ENCODE measurements at regions not wholly inside any gene's neighbourhood (a gene's known extent, or its start where the extent isn't known, plus 50 kb on each side); places are given as distances from the start of the nearest gene placed in this dataset.
A peak's percentile ranks its signal among the peaks of the same experiment; 100 is the strongest.

- peak overlapping the region; percentile 76 for H3K27ac Mint-ChIP-seq
- no peaks in the 10 kb centered on the region for H3K27me3 Mint-ChIP-seq
- peaks cover 36% of the 10 kb centered on the region for H3K4me1 Mint-ChIP-seq
- H3K9me3 Mint-ChIP-seq, result no peaks in the 10 kb centered on the region
- no peak for ATAC-seq (ENCODE audit: low read depth)
- no peaks in the 10 kb centered on the region for H3K36me3 Mint-ChIP-seq
- DNase-seq (ENCODE audit: low spot score in 2 of 2), result no peak
- no peak overlapping the region for H3K4me3 Mint-ChIP-seq
Observed at GRCh38 chr12:92032965-92033364, 112.7 kb downstream of the BTG1 start.

GRCh38 chr12:92032101-92032500 is 113.5 kb downstream of the BTG1 start:
- H3K4me3 Mint-ChIP-seq, result no peak overlapping the region
- H3K9me3 Mint-ChIP-seq, result no peaks in the 10 kb centered on the region
- no peaks in the 10 kb centered on the region for H3K36me3 Mint-ChIP-seq
- peak overlapping the region; percentile 76 for H3K27ac Mint-ChIP-seq
- ATAC-seq (ENCODE audit: low read depth) (no peak), DNase-seq (ENCODE audit: low spot score in 2 of 2) (no peak)
- H3K4me1 Mint-ChIP-seq, result peaks cover 36% of the 10 kb centered on the region
- H3K27me3 Mint-ChIP-seq, result no peaks in the 10 kb centered on the region

GRCh38 chr12:92030618-92031017 is 115.0 kb downstream of the BTG1 start:
- H3K27me3 Mint-ChIP-seq, result no peaks in the 10 kb centered on the region
- ATAC-seq (ENCODE audit: low read depth), result peak; percentile 71
- peaks cover 31% of the 10 kb centered on the region for H3K4me1 Mint-ChIP-seq
- H3K36me3 Mint-ChIP-seq, result no peaks in the 10 kb centered on the region
- H3K9me3 Mint-ChIP-seq, result no peaks in the 10 kb centered on the region
- H3K4me3 Mint-ChIP-seq, result no peak overlapping the region
- H3K27ac Mint-ChIP-seq, result peak overlapping the region; percentile 76
- peak in 1 of 2 donors; percentile 23 for DNase-seq (ENCODE audit: low spot score in 2 of 2)

GRCh38 chr12:92029902-92030586 is 115.6 kb downstream of the BTG1 start:
- ATAC-seq (ENCODE audit: low read depth), result no peak

GRCh38 chr12:92029136-92029535 is 116.5 kb downstream of the BTG1 start:
- no peak overlapping the region for H3K4me3 Mint-ChIP-seq
- DNase-seq (ENCODE audit: low spot score in 2 of 2) (no peak), ATAC-seq (ENCODE audit: low read depth) (no peak)
- H3K27ac Mint-ChIP-seq, result peak overlapping the region; percentile 6
- H3K4me1 Mint-ChIP-seq, result peaks cover 25% of the 10 kb centered on the region
- no peaks in the 10 kb centered on the region for H3K27me3 Mint-ChIP-seq
- H3K9me3 Mint-ChIP-seq, result no peaks in the 10 kb centered on the region
- H3K36me3 Mint-ChIP-seq, result no peaks in the 10 kb centered on the region

More at GRCh38 chr12:92029902-92030586, 115.6 kb downstream of the BTG1 start:
- no peak overlapping the region for H3K4me3 Mint-ChIP-seq
- no peaks in the 10 kb centered on the region for H3K9me3 Mint-ChIP-seq
- no peaks in the 10 kb centered on the region for H3K36me3 Mint-ChIP-seq
- H3K27me3 Mint-ChIP-seq, result no peaks in the 10 kb centered on the region
- DNase-seq (ENCODE audit: low spot score in 2 of 2), result no peak
- peak overlapping the region; percentile 76 for H3K27ac Mint-ChIP-seq
- H3K4me1 Mint-ChIP-seq, result peaks cover 30% of the 10 kb centered on the region

- Mint-ChIP-seq H3K27me3 (no peaks in the 10 kb centered on the region), H3K4me1 (peaks cover 21% of the 10 kb centered on the region), H3K4me3 (no peak overlapping the region), H3K27ac (peak overlapping the region; percentile 9), H3K36me3 (no peaks in the 10 kb centered on the region), H3K9me3 (no peaks in the 10 kb centered on the region)
- DNase-seq (ENCODE audit: low spot score in 2 of 2) (no peak), ATAC-seq (ENCODE audit: low read depth) (no peak)
Observed at GRCh38 chr12:92028441-92028709, 117.3 kb downstream of the BTG1 start.

GRCh38 chr12:92027701-92028440 is 117.8 kb downstream of the BTG1 start:
- no peak for ATAC-seq (ENCODE audit: low read depth)
- Mint-ChIP-seq H3K27ac (peak overlapping the region; percentile 9), H3K36me3 (no peaks in the 10 kb centered on the region), H3K4me1 (peaks cover 19% of the 10 kb centered on the region), H3K4me3 (no peak overlapping the region), H3K27me3 (no peaks in the 10 kb centered on the region), H3K9me3 (no peaks in the 10 kb centered on the region)
- DNase-seq (ENCODE audit: low spot score in 2 of 2), result no peak

GRCh38 chr12:92027243-92027642 is 118.4 kb downstream of the BTG1 start:
- no peak for ATAC-seq (ENCODE audit: low read depth)
- DNase-seq (ENCODE audit: low spot score in 2 of 2), result no peak
- H3K9me3 Mint-ChIP-seq, result no peaks in the 10 kb centered on the region
- peaks cover 16% of the 10 kb centered on the region for H3K4me1 Mint-ChIP-seq
- no peaks in the 10 kb centered on the region for H3K36me3 Mint-ChIP-seq
- H3K27me3 Mint-ChIP-seq, result no peaks in the 10 kb centered on the region
- no peak overlapping the region for H3K4me3 Mint-ChIP-seq
- peak overlapping the region; percentile 9 for H3K27ac Mint-ChIP-seq

- no peaks in the 10 kb centered on the region for H3K27me3 Mint-ChIP-seq
- DNase-seq (ENCODE audit: low spot score in 2 of 2) (no peak), ATAC-seq (ENCODE audit: low read depth) (no peak)
- H3K9me3 Mint-ChIP-seq, result no peaks in the 10 kb centered on the region
- peaks cover 4% of the 10 kb centered on the region for H3K4me1 Mint-ChIP-seq
- H3K36me3 Mint-ChIP-seq, result no peaks in the 10 kb centered on the region
- H3K4me3 Mint-ChIP-seq, result no peak overlapping the region
- H3K27ac Mint-ChIP-seq, result no peak overlapping the region
Observed at GRCh38 chr12:92025462-92026207, 120.0 kb downstream of the BTG1 start.

- Mint-ChIP-seq H3K27ac (no peak overlapping the region), H3K36me3 (no peaks in the 10 kb centered on the region), H3K4me3 (no peak overlapping the region), H3K27me3 (no peaks in the 10 kb centered on the region), H3K9me3 (no peaks in the 10 kb centered on the region), H3K4me1 (no peaks in the 10 kb centered on the region)
- ATAC-seq (ENCODE audit: low read depth) (no peak), DNase-seq (ENCODE audit: low spot score in 2 of 2) (no peak)
Observed at GRCh38 chr12:92022093-92022492, 123.6 kb downstream of the BTG1 start.

- Mint-ChIP-seq H3K27ac (no peak overlapping the region), H3K4me3 (no peak overlapping the region), H3K27me3 (no peaks in the 10 kb centered on the region), H3K4me1 (no peaks in the 10 kb centered on the region), H3K9me3 (no peaks in the 10 kb centered on the region), H3K36me3 (no peaks in the 10 kb centered on the region)
- DNase-seq (ENCODE audit: low spot score in 2 of 2), result no peak
- no peak for ATAC-seq (ENCODE audit: low read depth)
Observed at GRCh38 chr12:92021666-92022035, 124.0 kb downstream of the BTG1 start.

GRCh38 chr12:92020983-92021665 is 124.5 kb downstream of the BTG1 start:
- H3K27me3 Mint-ChIP-seq, result no peaks in the 10 kb centered on the region
- H3K27ac Mint-ChIP-seq, result no peak overlapping the region
- no peaks in the 10 kb centered on the region for H3K9me3 Mint-ChIP-seq
- no peaks in the 10 kb centered on the region for H3K36me3 Mint-ChIP-seq
- DNase-seq (ENCODE audit: low spot score in 2 of 2), result no peak
- no peak overlapping the region for H3K4me3 Mint-ChIP-seq
- H3K4me1 Mint-ChIP-seq, result no peaks in the 10 kb centered on the region
- ATAC-seq (ENCODE audit: low read depth), result no peak

GRCh38 chr12:92019491-92020277 is 126.0 kb downstream of the BTG1 start:
- no peak for ATAC-seq (ENCODE audit: low read depth)
- H3K4me1 Mint-ChIP-seq, result no peaks in the 10 kb centered on the region
- no peak overlapping the region for H3K4me3 Mint-ChIP-seq
- no peaks in the 10 kb centered on the region for H3K36me3 Mint-ChIP-seq
- H3K27me3 Mint-ChIP-seq, result no peaks in the 10 kb centered on the region
- H3K27ac Mint-ChIP-seq, result no peak overlapping the region
- no peaks in the 10 kb centered on the region for H3K9me3 Mint-ChIP-seq
- no peak for DNase-seq (ENCODE audit: low spot score in 2 of 2)
